SK-N-SH (cell line): ENCODE measurements at regions not wholly inside any gene's neighbourhood (a gene's known extent, or its start where the extent isn't known, plus 50 kb on each side); places are given as distances from the start of the nearest gene placed in this dataset.

ENCODE experiments used
- CTCF ChIA-PET: fragments of 300-600, 350-600 bp; formaldehyde crosslinking; extraction: SDS; loops from one replicate; lab custom pipeline; 2021; lab: Yijun Ruan, JAX
- POLR2A ChIA-PET: fragments of 350-600 bp; sonication (Branson Sonifier 250); formaldehyde crosslinking; extraction: SDS; loops from one replicate; lab custom pipeline; 2020; ENCODE audit warnings: antibody characterized with exemption, inconsistent platforms; lab: Yijun Ruan, JAX
- DNase-seq: peaks from one replicate; pipeline ENCODE4 v3.0.0; 2012
- H2AFZ ChIP-seq: fragments of 200-600 bp; sonication (generic); 2 replicates; pipeline ENCODE4 v1.8.1; 2016; ENCODE audit warnings: antibody characterized with exemption, mild to moderate bottlenecking, low read depth
- H3F3A ChIP-seq: fragments of 200-600 bp; sonication (generic); replicated peaks from 2 replicates; pipeline ENCODE3; 2016; ENCODE audit warnings: antibody characterized with exemption, mild to moderate bottlenecking; ENCODE audit not compliant: insufficient read depth
- H3K27ac ChIP-seq, 2 experiments: fragments of 200-500 bp in 1 of 2; fragments of 200-600 bp in 1 of 2; sonication (Bioruptor generic) in 1 of 2; sonication (generic), shearing (Covaris generic) in 1 of 2; 2 replicates each; pipeline versions ENCODE4 v1.5.1 to v1.6.1; 2014 to 2016; ENCODE audit warnings: low read depth in 2 of 2, inconsistent platforms in 1 of 2, low read length in 1 of 2, mild to moderate bottlenecking in 1 of 2, mixed read lengths in 1 of 2
- H3K27me3 ChIP-seq: fragments of 200-600 bp; sonication (generic), shearing (Covaris generic); 2 replicates; pipeline ENCODE4 v1.6.1; 2016; ENCODE audit warnings: mixed run types; ENCODE audit not compliant: insufficient read depth
- H3K36me3 ChIP-seq, 2 experiments: fragments of 200-500 bp in 1 of 2; fragments of 200-600 bp in 1 of 2; sonication (Bioruptor generic) in 1 of 2; sonication (generic) in 1 of 2; replicated peaks in 1 of 2; 2 replicates each; pipeline versions ENCODE3 to v1.5.1; 2014 to 2016; ENCODE audit warnings: low read length in 1 of 2, mild to moderate bottlenecking in 1 of 2; ENCODE audit not compliant: insufficient read depth in 2 of 2, control insufficient read depth in 1 of 2
- H3K4me1 ChIP-seq, 2 experiments: fragments of 200-500 bp in 1 of 2; fragments of 200-600 bp in 1 of 2; sonication (Bioruptor generic) in 1 of 2; sonication (generic), shearing (Covaris generic) in 1 of 2; 2 replicates each; pipeline versions ENCODE4 v1.5.1 to v1.6.1; 2014 to 2016; ENCODE audit warnings: low read depth in 1 of 2, low read length in 1 of 2, mixed run types in 1 of 2; ENCODE audit not compliant: insufficient read depth in 2 of 2, control insufficient read depth in 1 of 2
- H3K4me2 ChIP-seq: fragments of 200-600 bp; sonication (generic), shearing (Covaris generic); 2 replicates; pipeline ENCODE4 v1.6.1; 2017; ENCODE audit warnings: mixed run types
- H3K4me3 ChIP-seq, 2 experiments: fragments of 200-500 bp in 1 of 2; fragments of 200-600 bp in 1 of 2; sonication (Bioruptor generic) in 1 of 2; sonication (generic), shearing (Covaris generic) in 1 of 2; 2 replicates each; pipeline versions ENCODE4 v1.5.1 to v1.8.1; 2014 to 2016; ENCODE audit warnings: low read depth in 2 of 2, inconsistent platforms in 1 of 2, low read length in 1 of 2, mild to moderate bottlenecking in 1 of 2, mixed read lengths in 1 of 2, moderate library complexity in 1 of 2
- H3K79me2 ChIP-seq: fragments of 200-600 bp; sonication (generic); 2 replicates; pipeline ENCODE4 v1.8.1; 2017; ENCODE audit warnings: mild to moderate bottlenecking; ENCODE audit not compliant: insufficient read depth
- H3K9ac ChIP-seq: fragments of 200-600 bp; sonication (generic); 2 replicates; pipeline ENCODE4 v1.6.1; 2017; ENCODE audit warnings: mixed run types
- H3K9me2 ChIP-seq: fragments of 200-600 bp; sonication (generic); 2 replicates; pipeline ENCODE4 v1.6.1; 2017; ENCODE audit warnings: mixed run types
- H3K9me3 ChIP-seq: fragments of 200-600 bp; sonication (generic); 2 replicates; pipeline ENCODE4 v1.6.1; 2017; ENCODE audit warnings: mixed run types, mild to moderate bottlenecking, moderate library complexity
- H4K20me1 ChIP-seq: fragments of 200-600 bp; sonication (generic); 2 replicates; pipeline ENCODE4 v1.6.1; 2017; ENCODE audit warnings: mild to moderate bottlenecking, mixed run types; ENCODE audit not compliant: insufficient read depth
- CHD2 ChIP-seq: fragments of 150-350 bp; IDR thresholded peaks from 2 replicates; pipeline ENCODE4 v1.6.1; 2018; ENCODE audit warnings: low read length; ENCODE audit not compliant: partially characterized antibody
- ELF1 ChIP-seq: IDR thresholded peaks from 2 replicates; pipeline ENCODE4 v1.4.0; 2012
- EP300 ChIP-seq, 2 experiments: IDR thresholded peaks; 2 replicates each; pipeline versions ENCODE4 v1.4.0 to v1.6.1; 2012; ENCODE audit warnings: borderline replicate concordance in 1 of 2, low read depth in 1 of 2, low read length in 1 of 2
- FOSL2 ChIP-seq: IDR thresholded peaks from 2 replicates; pipeline ENCODE4 v1.4.0; 2012; ENCODE audit warnings: low read depth, mild to moderate bottlenecking, moderate library complexity, borderline replicate concordance
- FOXJ3 ChIP-seq: sonication (generic); formaldehyde crosslinking; IDR thresholded peaks from 2 replicates; pipeline ENCODE4 v1.5.1; 2020; ENCODE audit warnings: mild to moderate bottlenecking, missing genetic modification reagents
- FOXM1 ChIP-seq: IDR thresholded peaks from 2 replicates; pipeline ENCODE4 v1.4.0; 2012; ENCODE audit warnings: low read depth, mild to moderate bottlenecking
- GABPA ChIP-seq: IDR thresholded peaks from 2 replicates; pipeline ENCODE4 v1.4.0; 2012; ENCODE audit warnings: low read depth, mild to moderate bottlenecking
- GATA2 ChIP-seq: sonication (generic); formaldehyde crosslinking; IDR thresholded peaks from 2 replicates; pipeline ENCODE4 v1.5.0; 2020; ENCODE audit warnings: mild to moderate bottlenecking, missing genetic modification reagents
- MXI1 ChIP-seq: IDR thresholded peaks from 2 replicates; pipeline ENCODE4 v1.6.1; 2012; ENCODE audit warnings: mild to moderate bottlenecking, low read depth, low read length, improper control_type of control experiment
- NFIC ChIP-seq: IDR thresholded peaks from 2 replicates; pipeline ENCODE4 v1.4.0; 2012; ENCODE audit warnings: borderline replicate concordance
- RAD21 ChIP-seq: IDR thresholded peaks from 2 replicates; pipeline ENCODE4 v1.6.1; 2012; ENCODE audit warnings: mild to moderate bottlenecking, low read length
- RXRA ChIP-seq: IDR thresholded peaks from 2 replicates; pipeline ENCODE4 v1.4.0; 2012; ENCODE audit warnings: low read depth, mild to moderate bottlenecking, borderline replicate concordance
- SIN3A ChIP-seq: IDR thresholded peaks from 2 replicates; pipeline ENCODE4 v1.6.1; 2012; ENCODE audit warnings: low read depth, mild to moderate bottlenecking, low read length, moderate library complexity, borderline replicate concordance
- TAF1 ChIP-seq: IDR thresholded peaks from 2 replicates; pipeline ENCODE4 v1.6.1; 2012; ENCODE audit warnings: low read depth, mild to moderate bottlenecking, low read length, moderate library complexity, borderline replicate concordance
- TCF12 ChIP-seq: IDR thresholded peaks from 2 replicates; pipeline ENCODE4 v1.4.0; 2012
- TEAD4 ChIP-seq: IDR thresholded peaks from 2 replicates; pipeline ENCODE4 v1.4.0; 2012; ENCODE audit warnings: mild to moderate bottlenecking, borderline replicate concordance; ENCODE audit not compliant: insufficient read depth
- YY1 ChIP-seq: IDR thresholded peaks from 2 replicates; pipeline ENCODE4 v1.4.0; 2012; ENCODE audit warnings: low read depth, mild to moderate bottlenecking
- WGBS: methylation state at CpG from one replicate; pipeline ENCODE4 v1.1.6; 2017; ENCODE audit warnings: low lambda C conversion rate; 5-methylcytosine and 5-hydroxymethylcytosine counted together
- TF ChIP-seq, protein P1 (sequence below): fragments of 150-350 bp; IDR thresholded peaks from 2 replicates; pipeline ENCODE4 v1.6.1; 2016; ENCODE audit warnings: mild to moderate bottlenecking, low read depth, low read length
- TF ChIP-seq, protein P2 (sequence below): IDR thresholded peaks from 2 replicates; pipeline ENCODE4 v1.4.0; 2012; ENCODE audit warnings: low read depth
- TF ChIP-seq, protein P3 (sequence below): IDR thresholded peaks from 2 replicates; pipeline ENCODE4 v1.4.0; 2012; ENCODE audit warnings: low read depth, borderline replicate concordance
- TF ChIP-seq, protein P4 (sequence below): fragments of 150-350 bp; IDR thresholded peaks from 2 replicates; pipeline ENCODE4 v1.6.1; 2017; ENCODE audit warnings: antibody characterized with exemption, low read length, low read depth, borderline replicate concordance
- TF ChIP-seq, protein P5 (sequence below): IDR thresholded peaks from 2 replicates; pipeline ENCODE4 v1.4.0; 2012; ENCODE audit warnings: low read depth, borderline replicate concordance

DNA sequence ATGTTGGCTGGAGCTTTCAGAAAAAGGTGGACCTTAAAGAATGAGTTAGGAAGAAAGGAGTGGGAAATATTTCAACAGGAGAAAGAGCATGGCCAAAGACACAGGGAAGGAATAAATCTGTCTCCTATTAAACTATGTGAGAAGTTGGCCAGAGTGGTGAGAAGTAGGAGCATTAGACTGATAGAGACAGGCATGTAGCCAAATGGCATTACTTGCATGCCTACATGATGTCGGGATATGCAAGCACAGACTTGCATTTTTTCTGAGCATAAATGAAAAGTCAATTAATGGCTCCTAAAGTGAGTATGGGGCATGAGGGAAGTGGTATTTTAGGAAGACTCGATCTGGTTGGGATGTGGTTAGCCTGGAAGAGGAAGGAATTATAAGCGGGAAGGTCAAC lies 279.6 kb upstream of the PITX2 start (continued):
- TF ChIP-seq, protein P1, sequence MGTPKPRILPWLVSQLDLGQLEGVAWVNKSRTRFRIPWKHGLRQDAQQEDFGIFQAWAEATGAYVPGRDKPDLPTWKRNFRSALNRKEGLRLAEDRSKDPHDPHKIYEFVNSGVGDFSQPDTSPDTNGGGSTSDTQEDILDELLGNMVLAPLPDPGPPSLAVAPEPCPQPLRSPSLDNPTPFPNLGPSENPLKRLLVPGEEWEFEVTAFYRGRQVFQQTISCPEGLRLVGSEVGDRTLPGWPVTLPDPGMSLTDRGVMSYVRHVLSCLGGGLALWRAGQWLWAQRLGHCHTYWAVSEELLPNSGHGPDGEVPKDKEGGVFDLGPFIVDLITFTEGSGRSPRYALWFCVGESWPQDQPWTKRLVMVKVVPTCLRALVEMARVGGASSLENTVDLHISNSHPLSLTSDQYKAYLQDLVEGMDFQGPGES: no peak

DNA sequence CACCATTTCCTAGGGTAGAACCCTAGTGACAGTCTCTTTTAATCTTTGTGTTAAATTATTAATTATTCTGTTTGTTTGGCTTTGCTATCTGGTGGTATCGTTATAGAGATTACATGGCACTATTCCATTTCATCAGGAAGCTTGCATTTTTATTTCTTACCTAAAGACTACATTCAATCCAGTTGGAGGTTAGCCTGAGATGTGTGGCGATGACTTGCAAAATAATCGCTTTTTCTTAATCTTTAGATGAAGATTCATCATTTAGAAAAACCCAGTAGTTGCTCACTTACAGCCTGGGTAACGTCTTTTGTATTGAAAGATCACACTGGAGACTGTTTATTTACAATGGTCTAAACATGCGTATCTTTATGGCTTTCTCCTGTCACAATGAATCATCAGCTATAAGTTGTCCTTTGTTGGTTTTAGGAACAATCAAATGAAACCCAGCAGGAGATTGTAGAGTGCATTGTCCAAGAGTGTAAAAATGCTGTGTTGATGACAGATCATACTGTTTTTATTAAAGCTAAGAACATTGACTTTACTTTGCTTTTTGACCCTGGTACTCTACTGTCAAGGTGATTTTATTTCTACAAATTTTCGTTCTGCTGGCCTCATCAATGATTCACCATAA lies 281.7 kb upstream of the PITX2 start:
- POLR2A ChIA-PET: no interaction called here
- H3K4me1 ChIP-seq: no peaks in the 10 kb centered on the region
- DNase-seq: no peak
- CTCF ChIA-PET: no interaction called here
- H3K9ac ChIP-seq: no peak overlapping the region
- no peaks in the 10 kb centered on the region; the same call in 1 of the 2 replicates for H3K27me3 ChIP-seq
- no peaks in the 10 kb centered on the region for H3F3A ChIP-seq
- no peaks in the 10 kb centered on the region for H3K36me3 ChIP-seq
- WGBS: 2% methylated on average over 6 of the region's 6 CpGs
- no peaks in the 10 kb centered on the region for H3K9me3 ChIP-seq
- no peaks in the 10 kb centered on the region for H3K9me2 ChIP-seq
- H3K27ac ChIP-seq: no peak overlapping the region
- H3K4me2 ChIP-seq: no peak overlapping the region
- H2AFZ ChIP-seq: no peak overlapping the region
- H3K79me2 ChIP-seq: no peaks in the 10 kb centered on the region
- H4K20me1 ChIP-seq: no peaks in the 10 kb centered on the region
- no peak overlapping the region for H3K4me3 ChIP-seq
- TF ChIP-seq, protein P2, sequence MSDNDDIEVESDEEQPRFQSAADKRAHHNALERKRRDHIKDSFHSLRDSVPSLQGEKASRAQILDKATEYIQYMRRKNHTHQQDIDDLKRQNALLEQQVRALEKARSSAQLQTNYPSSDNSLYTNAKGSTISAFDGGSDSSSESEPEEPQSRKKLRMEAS: no peak
- TF ChIP-seq TCF12 (no peak), SIN3A (no peak), FOXJ3 (no peak), GABPA (no peak), CHD2 (no peak), FOXM1 (no peak), ELF1 (no peak), EP300 (IDR thresholded peaks at IDR 0.05; ENCODE audit: borderline replicate concordance in 1 of 2, low read depth in 1 of 2, low read length in 1 of 2) (no peak), TAF1 (no peak), GATA2 (CRISPR knock-in tag) (no peak)
- TF ChIP-seq, all 33 proteins: peak for 0

DNA sequence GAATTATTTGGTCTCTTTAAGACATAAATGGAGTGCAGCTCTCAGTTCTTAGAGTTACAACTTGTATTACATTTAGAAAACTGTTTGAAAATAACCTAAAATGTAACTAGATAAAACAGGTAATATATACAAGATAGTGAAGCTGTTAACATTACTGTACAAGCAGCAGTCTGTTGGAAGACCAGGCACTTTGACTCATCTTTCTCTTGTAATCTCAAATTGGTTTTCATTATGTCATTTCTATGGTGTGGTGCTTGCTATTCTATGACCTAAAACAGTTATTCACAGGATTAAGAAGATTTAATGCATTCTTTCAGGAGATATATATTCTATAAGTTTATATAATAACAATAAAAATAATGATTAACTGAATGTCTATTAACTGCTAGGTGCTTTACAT lies 282.5 kb upstream of the PITX2 start:
- H3K27me3 ChIP-seq: no peaks in the 10 kb centered on the region; the same call in 1 of the 2 replicates
- DNase-seq: no peak
- POLR2A ChIA-PET: interaction anchor here (0.6 kb wide), 1 partner anchor 72 kb away, joined by 3 read pairs; no protein-coding TSS in a partner anchor
- no peak for TF ChIP-seq NFIC
- no peak for TF ChIP-seq TAF1
- no peak for TF ChIP-seq FOSL2
- TF ChIP-seq RXRA: no peak
- TF ChIP-seq, protein P3, sequence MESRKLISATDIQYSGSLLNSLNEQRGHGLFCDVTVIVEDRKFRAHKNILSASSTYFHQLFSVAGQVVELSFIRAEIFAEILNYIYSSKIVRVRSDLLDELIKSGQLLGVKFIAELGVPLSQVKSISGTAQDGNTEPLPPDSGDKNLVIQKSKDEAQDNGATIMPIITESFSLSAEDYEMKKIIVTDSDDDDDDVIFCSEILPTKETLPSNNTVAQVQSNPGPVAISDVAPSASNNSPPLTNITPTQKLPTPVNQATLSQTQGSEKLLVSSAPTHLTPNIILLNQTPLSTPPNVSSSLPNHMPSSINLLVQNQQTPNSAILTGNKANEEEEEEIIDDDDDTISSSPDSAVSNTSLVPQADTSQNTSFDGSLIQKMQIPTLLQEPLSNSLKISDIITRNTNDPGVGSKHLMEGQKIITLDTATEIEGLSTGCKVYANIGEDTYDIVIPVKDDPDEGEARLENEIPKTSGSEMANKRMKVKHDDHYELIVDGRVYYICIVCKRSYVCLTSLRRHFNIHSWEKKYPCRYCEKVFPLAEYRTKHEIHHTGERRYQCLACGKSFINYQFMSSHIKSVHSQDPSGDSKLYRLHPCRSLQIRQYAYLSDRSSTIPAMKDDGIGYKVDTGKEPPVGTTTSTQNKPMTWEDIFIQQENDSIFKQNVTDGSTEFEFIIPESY: no peak
- TF ChIP-seq MXI1: no peak
- no peak for TF ChIP-seq RAD21
- TF ChIP-seq, protein P4, sequence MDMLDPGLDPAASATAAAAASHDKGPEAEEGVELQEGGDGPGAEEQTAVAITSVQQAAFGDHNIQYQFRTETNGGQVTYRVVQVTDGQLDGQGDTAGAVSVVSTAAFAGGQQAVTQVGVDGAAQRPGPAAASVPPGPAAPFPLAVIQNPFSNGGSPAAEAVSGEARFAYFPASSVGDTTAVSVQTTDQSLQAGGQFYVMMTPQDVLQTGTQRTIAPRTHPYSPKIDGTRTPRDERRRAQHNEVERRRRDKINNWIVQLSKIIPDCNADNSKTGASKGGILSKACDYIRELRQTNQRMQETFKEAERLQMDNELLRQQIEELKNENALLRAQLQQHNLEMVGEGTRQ: no peak
- TF ChIP-seq EP300 (IDR thresholded peaks at IDR 0.05; ENCODE audit: borderline replicate concordance in 1 of 2, low read depth in 1 of 2, low read length in 1 of 2): no peak
- TF ChIP-seq FOXJ3: no peak
- TF ChIP-seq, protein P5, sequence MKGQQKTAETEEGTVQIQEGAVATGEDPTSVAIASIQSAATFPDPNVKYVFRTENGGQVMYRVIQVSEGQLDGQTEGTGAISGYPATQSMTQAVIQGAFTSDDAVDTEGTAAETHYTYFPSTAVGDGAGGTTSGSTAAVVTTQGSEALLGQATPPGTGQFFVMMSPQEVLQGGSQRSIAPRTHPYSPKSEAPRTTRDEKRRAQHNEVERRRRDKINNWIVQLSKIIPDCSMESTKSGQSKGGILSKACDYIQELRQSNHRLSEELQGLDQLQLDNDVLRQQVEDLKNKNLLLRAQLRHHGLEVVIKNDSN: no peak
- no peak for TF ChIP-seq TEAD4
- TF ChIP-seq YY1: no peak

More for the DNA sequence above, 282.5 kb upstream of the PITX2 start:
- H3K79me2 ChIP-seq: no peaks in the 10 kb centered on the region
- H3K4me2 ChIP-seq: no peak overlapping the region
- no peaks in the 10 kb centered on the region for H4K20me1 ChIP-seq
- no peak overlapping the region for H2AFZ ChIP-seq
- H3K9ac ChIP-seq: no peak overlapping the region
- CTCF ChIA-PET: no interaction called here
- H3K4me3 ChIP-seq: no peak overlapping the region
- H3K27ac ChIP-seq: no peak overlapping the region
- H3K4me1 ChIP-seq: no peaks in the 10 kb centered on the region
- H3K9me3 ChIP-seq: no peaks in the 10 kb centered on the region
- no peaks in the 10 kb centered on the region for H3K9me2 ChIP-seq
- no peaks in the 10 kb centered on the region for H3K36me3 ChIP-seq
- no peaks in the 10 kb centered on the region for H3F3A ChIP-seq
